AG04450 (cell line): ENCODE measurements at regions not wholly inside any gene's neighbourhood (a gene's known extent, or its start where the extent isn't known, plus 50 kb on each side); places are given as distances from the start of the nearest gene placed in this dataset.

Experiments
- CTCF ChIA-PET: fragments of 300-600, 350-600 bp; formaldehyde crosslinking; extraction: SDS; loops from one replicate; lab custom pipeline; 2022; ENCODE audit warnings: antibody characterized with exemption, inconsistent platforms; lab: Charles Lee
- POLR2A ChIA-PET: fragments of 350-600 bp; formaldehyde crosslinking; extraction: SDS; loops from one replicate; lab custom pipeline; 2021; ENCODE audit warnings: antibody characterized with exemption, inconsistent platforms; lab: Yijun Ruan, JAX
- DNase-seq: peaks from one replicate; pipeline ENCODE4 v3.0.0-alpha.2; 2011; ENCODE audit warnings: low read depth, low spot score
- H3K27ac ChIP-seq: one replicate; pipeline ENCODE4 v1.5.1; 2012; ENCODE audit warnings: low read depth, low read length, control low read depth
- H3K27me3 ChIP-seq: one replicate; pipeline ENCODE4 v1.6.0; 2012; ENCODE audit warnings: low read length; ENCODE audit not compliant: control insufficient read depth, insufficient read depth
- H3K4me3 ChIP-seq: 2 replicates; pipeline ENCODE4 v1.5.1; 2011; ENCODE audit warnings: mild to moderate bottlenecking, low read depth, low read length, control low read depth
- H3K9me3 ChIP-seq: 2 replicates; pipeline ENCODE4 v1.5.1; 2012; ENCODE audit warnings: low read length; ENCODE audit not compliant: control insufficient read depth, insufficient read depth
- CTCF ChIP-seq: IDR thresholded peaks from 2 replicates; pipeline ENCODE4 v1.5.1; 2011; ENCODE audit warnings: low read depth, low read length, control low read depth, inconsistent platforms

- TF ChIP-seq CTCF: no peak
- no peaks in the 10 kb centered on the region for H3K9me3 ChIP-seq
- POLR2A ChIA-PET: no interaction called here
- no peak for DNase-seq
- peak overlapping the region; percentile 49 for H3K4me3 ChIP-seq
- no peak overlapping the region for H3K27ac ChIP-seq
- H3K27me3 ChIP-seq: no peaks in the 10 kb centered on the region
- CTCF ChIA-PET: interaction anchor here (1.0 kb wide), 1 partner anchor 15 kb away, joined by 3 read pairs; no protein-coding TSS in a partner anchor
Observed at GRCh38 chr10:53025172-53025711, 252.7 kb upstream of the MBL2 start.

GRCh38 chr10:53023411-53023810 lies 250.8 kb upstream of the MBL2 start:
- POLR2A ChIA-PET: no interaction called here
- DNase-seq: no peak
- H3K4me3 ChIP-seq: no peak overlapping the region
- H3K27me3 ChIP-seq: no peaks in the 10 kb centered on the region
- H3K9me3 ChIP-seq: no peaks in the 10 kb centered on the region
- no peak overlapping the region for H3K27ac ChIP-seq
- no peak for TF ChIP-seq CTCF
- CTCF ChIA-PET: no interaction called here

GRCh38 chr10:53022611-53023088 lies 250.1 kb upstream of the MBL2 start:
- TF ChIP-seq CTCF: no peak
- CTCF ChIA-PET: no interaction called here
- Histone ChIP-seq H3K9me3 (no peaks in the 10 kb centered on the region), H3K4me3 (no peak overlapping the region), H3K27me3 (no peaks in the 10 kb centered on the region), H3K27ac (no peak overlapping the region)
- POLR2A ChIA-PET: no interaction called here
- DNase-seq: no peak

GRCh38 chr10:53013201-53013810 lies 240.7 kb upstream of the MBL2 start:
- Histone ChIP-seq H3K4me3 (no peak overlapping the region), H3K27ac (no peak overlapping the region), H3K27me3 (no peaks in the 10 kb centered on the region), H3K9me3 (no peaks in the 10 kb centered on the region)
- ChIA-PET POLR2A (no interaction called here), CTCF (no interaction called here)
- DNase-seq: no peak
- no peak for TF ChIP-seq CTCF
